WTC11 (cell line): ENCODE measurements at regions not wholly inside any gene's neighbourhood (a gene's known extent, or its start where the extent isn't known, plus 50 kb on each side); places are given as distances from the start of the nearest gene placed in this dataset.

Experiments used
- ATAC-seq: fragments of 200-7000 bp; cut with Tn5 transposase; 2 replicates; pipeline ENCODE4 v1.10.0; 2021; ENCODE audit warnings: mild to moderate bottlenecking, moderate library complexity
- CTCF ChIA-PET: fragments of 300-600 bp; sonication (Branson Sonifier 250); formaldehyde crosslinking; loops from one replicate; lab custom pipeline; 2021; ENCODE audit warnings: antibody characterized with exemption; lab: Charles Lee
- POLR2A ChIA-PET: fragments of 350-600 bp; sonication (Branson Sonifier 250); formaldehyde crosslinking; loops from one replicate; lab custom pipeline; 2021; ENCODE audit warnings: antibody characterized with exemption; lab: Charles Lee
- DNase-seq: peaks from one replicate; pipeline ENCODE4 v3.0.0; 2021; ENCODE audit warnings: low spot score
- H3K27ac Mint-ChIP-seq: 2 replicates; pipeline ENCODE4 v1.8.0; 2021; ENCODE audit warnings: mixed read lengths
- H3K27me3 Mint-ChIP-seq: 2 replicates; pipeline ENCODE4 v1.8.0; 2021; ENCODE audit warnings: low read depth, mild to moderate bottlenecking, moderate library complexity, mixed read lengths
- H3K36me3 Mint-ChIP-seq: 2 replicates; pipeline ENCODE4 v1.8.0; 2021; ENCODE audit warnings: mixed read lengths
- H3K4me1 Mint-ChIP-seq: 2 replicates; pipeline ENCODE4 v1.8.0; 2022; ENCODE audit warnings: mixed read lengths
- H3K4me3 Mint-ChIP-seq: 2 replicates; pipeline ENCODE4 v1.8.0; 2021; ENCODE audit warnings: mild to moderate bottlenecking, moderate library complexity, mixed read lengths
- H3K9me3 Mint-ChIP-seq: 2 replicates; pipeline ENCODE4 v1.8.0; 2021; ENCODE audit warnings: mixed read lengths
- AFF4 ChIP-seq: sonication (generic); formaldehyde crosslinking; IDR thresholded peaks from 2 replicates; pipeline ENCODE4 v1.8.1; 2023; ENCODE audit warnings: mild to moderate bottlenecking, missing genetic modification reagents, borderline replicate concordance
- CREM ChIP-seq: sonication (generic); formaldehyde crosslinking; IDR thresholded peaks from 2 replicates; pipeline ENCODE4 v1.8.1; 2022; ENCODE audit warnings: mild to moderate bottlenecking, missing genetic modification reagents, moderate library complexity
- FOXP1 ChIP-seq: sonication (generic); formaldehyde crosslinking; IDR thresholded peaks from 2 replicates; pipeline ENCODE4 v1.8.0; 2022; ENCODE audit warnings: missing genetic modification reagents, mild to moderate bottlenecking, moderate library complexity, borderline replicate concordance
- GRHL2 ChIP-seq: fragments of 250-450 bp; sonication (Bioruptor Pico); IDR thresholded peaks from 2 replicates; pipeline ENCODE4 v1.8.0; 2022; ENCODE audit warnings: mild to moderate bottlenecking, moderate library complexity; ENCODE audit not compliant: insufficient replicate concordance, severe bottlenecking
- GTF2I ChIP-seq: fragments of 250-450 bp; sonication (Bioruptor Pico); conservative IDR thresholded peaks from 2 replicates; pipeline ENCODE4 v1.4.0; 2021; ENCODE audit warnings: mild to moderate bottlenecking
- IRF2 ChIP-seq: sonication (generic); formaldehyde crosslinking; IDR thresholded peaks from 2 replicates; pipeline ENCODE4 v1.8.0; 2022; ENCODE audit warnings: low read depth, missing genetic modification reagents, borderline replicate concordance
- JAZF1 ChIP-seq: fragments of 250-450 bp; sonication (Bioruptor Pico); IDR thresholded peaks from 2 replicates; pipeline ENCODE4 v1.9.0; 2021; ENCODE audit warnings: moderate library complexity, mild to moderate bottlenecking, inconsistent platforms
- JUN ChIP-seq: sonication (generic); formaldehyde crosslinking; IDR thresholded peaks from 2 replicates; pipeline ENCODE4 v1.8.0; 2023; ENCODE audit warnings: mild to moderate bottlenecking, missing genetic modification reagents
- NR3C1 ChIP-seq: sonication (generic); formaldehyde crosslinking; conservative IDR thresholded peaks from 2 replicates; pipeline ENCODE4 v1.8.1; 2023; ENCODE audit warnings: low read depth, mild to moderate bottlenecking, missing genetic modification reagents
- PRDM15 ChIP-seq: sonication (generic); formaldehyde crosslinking; IDR thresholded peaks from 2 replicates; pipeline ENCODE4 v1.8.0; 2022; ENCODE audit warnings: missing genetic modification reagents
- PREB ChIP-seq: sonication (generic); formaldehyde crosslinking; IDR thresholded peaks from 2 replicates; pipeline ENCODE4 v1.8.1; 2022; ENCODE audit warnings: mild to moderate bottlenecking, missing genetic modification reagents, moderate library complexity, borderline replicate concordance
- SOX15 ChIP-seq: fragments of 250-450 bp; sonication (Bioruptor Pico); IDR thresholded peaks from 2 replicates; pipeline ENCODE4 v1.9.0; 2021; ENCODE audit warnings: mild to moderate bottlenecking
- SP1 ChIP-seq: sonication (generic); formaldehyde crosslinking; conservative IDR thresholded peaks from 2 replicates; pipeline ENCODE4 v1.8.1; 2022; ENCODE audit warnings: missing genetic modification reagents
- TEAD4 ChIP-seq: sonication (generic); formaldehyde crosslinking; IDR thresholded peaks from 2 replicates; pipeline ENCODE4 v1.8.0; 2022; ENCODE audit warnings: mild to moderate bottlenecking, missing genetic modification reagents
- ZBTB21 ChIP-seq: sonication (generic); formaldehyde crosslinking; IDR thresholded peaks from 2 replicates; pipeline ENCODE4 v1.8.1; 2023; ENCODE audit warnings: mild to moderate bottlenecking, missing genetic modification reagents, borderline replicate concordance
- ZNF138 ChIP-seq: sonication (generic); formaldehyde crosslinking; conservative IDR thresholded peaks from 2 replicates; pipeline ENCODE4 v1.8.1; 2022; ENCODE audit warnings: mild to moderate bottlenecking, moderate library complexity, missing genetic modification reagents
- ZNF232 ChIP-seq: sonication (generic); formaldehyde crosslinking; IDR thresholded peaks from 2 replicates; pipeline ENCODE4 v1.8.0; 2022; ENCODE audit warnings: mild to moderate bottlenecking, missing genetic modification reagents
- ZNF317 ChIP-seq: sonication (generic); formaldehyde crosslinking; IDR thresholded peaks from 2 replicates; pipeline ENCODE4 v1.8.1; 2023; ENCODE audit warnings: low read depth, mild to moderate bottlenecking, moderate library complexity, missing genetic modification reagents, borderline replicate concordance
- ZNF425 ChIP-seq: fragments of 250-450 bp; sonication (Bioruptor Pico); conservative IDR thresholded peaks from 2 replicates; pipeline ENCODE4 v1.9.0; 2021; ENCODE audit warnings: mild to moderate bottlenecking
- TF ChIP-seq, protein P1 (sequence below): fragments of 250-450 bp; sonication (Bioruptor Pico); IDR thresholded peaks from 2 replicates; pipeline ENCODE4 v1.9.0; 2021; ENCODE audit warnings: moderate library complexity, mild to moderate bottlenecking, inconsistent platforms, borderline replicate concordance
- TF ChIP-seq, protein P2 (sequence below): fragments of 200-600 bp; IDR thresholded peaks from 2 replicates; pipeline ENCODE4 v1.8.0; 2022; ENCODE audit warnings: antibody characterized with exemption
- TF ChIP-seq, protein P3 (sequence below): sonication (generic); formaldehyde crosslinking; IDR thresholded peaks from 2 replicates; pipeline ENCODE4 v1.8.0; 2022; ENCODE audit warnings: mild to moderate bottlenecking, missing genetic modification reagents

GRCh38 chr1:72635719-72636118, 353.4 kb upstream of the NEGR1 start:
- no peak overlapping the region for H3K27ac Mint-ChIP-seq
- TF ChIP-seq FOXP1 (CRISPR knock-in tag) (no peak), TEAD4 (no peak), ZNF232 (CRISPR knock-in tag) (no peak), JAZF1 (no peak), SP1 (no peak), SOX15 (no peak), PREB (CRISPR knock-in tag) (no peak), ZNF317 (CRISPR knock-in tag) (no peak), ZBTB21 (CRISPR knock-in tag) (no peak), ZNF425 (no peak)
- TF ChIP-seq, protein P1, sequence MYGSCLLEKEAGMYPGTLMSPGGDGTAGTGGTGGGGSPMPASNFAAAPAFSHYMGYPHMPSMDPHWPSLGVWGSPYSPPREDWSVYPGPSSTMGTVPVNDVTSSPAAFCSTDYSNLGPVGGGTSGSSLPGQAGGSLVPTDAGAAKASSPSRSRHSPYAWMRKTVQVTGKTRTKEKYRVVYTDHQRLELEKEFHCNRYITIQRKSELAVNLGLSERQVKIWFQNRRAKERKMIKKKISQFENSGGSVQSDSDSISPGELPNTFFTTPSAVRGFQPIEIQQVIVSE (CRISPR knock-in tag), result no peak
- TF ChIP-seq, all 79 proteins: peak for 0
- H3K36me3 Mint-ChIP-seq, result no peaks in the 10 kb centered on the region
- DNase-seq, result no peak
- no peak overlapping the region for H3K4me3 Mint-ChIP-seq
- no peaks in the 10 kb centered on the region for H3K27me3 Mint-ChIP-seq
- peaks cover 33% of the 10 kb centered on the region for H3K4me1 Mint-ChIP-seq
- ChIA-PET POLR2A (no interaction called here), CTCF (interaction anchor here (1.8 kb wide), 1 partner anchor 12 kb away, joined by 9 read pairs; no protein-coding TSS in a partner anchor)
- no peaks in the 10 kb centered on the region for H3K9me3 Mint-ChIP-seq
- no peak for ATAC-seq

DNA sequence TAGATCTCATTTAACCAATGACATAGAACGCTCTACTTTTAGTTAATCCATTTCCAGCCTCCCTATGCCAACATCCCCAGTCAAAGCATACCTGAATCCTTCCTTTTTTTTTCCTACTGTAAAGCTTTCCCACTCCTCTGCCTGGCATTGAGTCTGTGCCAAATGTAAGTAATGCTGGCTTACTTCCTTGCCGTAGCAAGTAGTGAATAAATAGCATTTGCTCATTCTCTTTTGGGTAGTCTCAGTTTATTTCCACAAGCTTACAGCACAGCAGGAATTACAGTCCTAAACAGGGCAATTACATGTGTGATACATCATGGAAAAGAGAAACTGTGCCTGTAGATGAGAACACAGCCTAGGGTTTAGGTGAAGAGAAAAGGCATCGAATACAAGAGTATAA, 352.6 kb upstream of the NEGR1 start:
- Mint-ChIP-seq H3K27me3 (no peaks in the 10 kb centered on the region), H3K27ac (no peak overlapping the region; the same call in 1 of the 2 replicates), H3K4me1 (peaks cover 33% of the 10 kb centered on the region), H3K36me3 (no peaks in the 10 kb centered on the region), H3K9me3 (no peaks in the 10 kb centered on the region), H3K4me3 (no peak overlapping the region)
- DNase-seq, result no peak
- ChIA-PET POLR2A (interaction anchor here (0.7 kb wide), 1 partner anchor 762 kb away, joined by 3 read pairs; no protein-coding TSS in a partner anchor), CTCF (interaction anchor here (1.2 kb wide), 1 partner anchor 12 kb away, joined by 3 read pairs; no protein-coding TSS in a partner anchor)
- ATAC-seq, result no peak
- TF ChIP-seq GTF2I (no peak), IRF2 (no peak), PRDM15 (CRISPR knock-in tag) (no peak), ZNF138 (no peak), NR3C1 (CRISPR knock-in tag) (no peak), CREM (CRISPR knock-in tag) (no peak), AFF4 (CRISPR knock-in tag) (no peak), GRHL2 (CRISPR knock-in tag) (no peak), JUN (no peak)
- TF ChIP-seq, protein P2, sequence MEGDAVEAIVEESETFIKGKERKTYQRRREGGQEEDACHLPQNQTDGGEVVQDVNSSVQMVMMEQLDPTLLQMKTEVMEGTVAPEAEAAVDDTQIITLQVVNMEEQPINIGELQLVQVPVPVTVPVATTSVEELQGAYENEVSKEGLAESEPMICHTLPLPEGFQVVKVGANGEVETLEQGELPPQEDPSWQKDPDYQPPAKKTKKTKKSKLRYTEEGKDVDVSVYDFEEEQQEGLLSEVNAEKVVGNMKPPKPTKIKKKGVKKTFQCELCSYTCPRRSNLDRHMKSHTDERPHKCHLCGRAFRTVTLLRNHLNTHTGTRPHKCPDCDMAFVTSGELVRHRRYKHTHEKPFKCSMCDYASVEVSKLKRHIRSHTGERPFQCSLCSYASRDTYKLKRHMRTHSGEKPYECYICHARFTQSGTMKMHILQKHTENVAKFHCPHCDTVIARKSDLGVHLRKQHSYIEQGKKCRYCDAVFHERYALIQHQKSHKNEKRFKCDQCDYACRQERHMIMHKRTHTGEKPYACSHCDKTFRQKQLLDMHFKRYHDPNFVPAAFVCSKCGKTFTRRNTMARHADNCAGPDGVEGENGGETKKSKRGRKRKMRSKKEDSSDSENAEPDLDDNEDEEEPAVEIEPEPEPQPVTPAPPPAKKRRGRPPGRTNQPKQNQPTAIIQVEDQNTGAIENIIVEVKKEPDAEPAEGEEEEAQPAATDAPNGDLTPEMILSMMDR, result no peak
- TF ChIP-seq, protein P3, sequence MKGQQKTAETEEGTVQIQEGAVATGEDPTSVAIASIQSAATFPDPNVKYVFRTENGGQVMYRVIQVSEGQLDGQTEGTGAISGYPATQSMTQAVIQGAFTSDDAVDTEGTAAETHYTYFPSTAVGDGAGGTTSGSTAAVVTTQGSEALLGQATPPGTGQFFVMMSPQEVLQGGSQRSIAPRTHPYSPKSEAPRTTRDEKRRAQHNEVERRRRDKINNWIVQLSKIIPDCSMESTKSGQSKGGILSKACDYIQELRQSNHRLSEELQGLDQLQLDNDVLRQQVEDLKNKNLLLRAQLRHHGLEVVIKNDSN, result no peak
